Stomach (tissue), 8 donors: ENCODE measurements at regions not wholly inside any gene's neighbourhood (a gene's known extent, or its start where the extent isn't known, plus 50 kb on each side); places are given as distances from the start of the nearest gene placed in this dataset.

Experiments
- DNase-seq, 2 donors: peaks; one replicate each; pipeline versions ENCODE4 v3.0.0 to v3.0.0-alpha.2; 2013 to 2019
- H3K27ac ChIP-seq, 5 donors: fragments of 200-600 bp in 4 of 5; sonication (generic) in 4 of 5; one replicate each; pipeline ENCODE4 v1.5.1; 2013 to 2019; ENCODE audit warnings: mild to moderate bottlenecking in 1 of 5, moderate library complexity in 1 of 5
- H3K27me3 ChIP-seq, 3 donors: fragments of 200-600 bp; sonication (generic); one replicate each; pipeline ENCODE4 v1.5.1; 2017 to 2019; ENCODE audit warnings: mixed run types in 1 of 3
- H3K36me3 ChIP-seq, 4 donors: fragments of 200-600 bp; sonication (generic); 1 replicate in 3 of 4; 2 replicates in 1 of 4; pipeline ENCODE4 v1.5.1; 2016 to 2019
- H3K4me1 ChIP-seq, 4 donors: fragments of 200-600 bp; sonication (generic); one replicate each; pipeline ENCODE4 v1.5.1; 2016 to 2019
- H3K4me3 ChIP-seq, 4 donors: fragments of 200-600 bp; sonication (generic) in 3 of 4; one replicate each; pipeline ENCODE4 v1.5.1; 2016 to 2019; ENCODE audit warnings: mild to moderate bottlenecking in 1 of 4
- H3K9me3 ChIP-seq, 4 donors: fragments of 200-600 bp; sonication (generic); one replicate each; pipeline ENCODE4 v1.5.1; 2016 to 2019
- EP300 ChIP-seq: sonication (generic); formaldehyde crosslinking; IDR thresholded peaks from one replicate; pipeline ENCODE4 v1.6.1; 2017; ENCODE audit warnings: antibody characterized with exemption
- POLR2A ChIP-seq, 4 donors: fragments of 450-650 bp; IDR thresholded peaks; one replicate each; pipeline ENCODE4 v1.6.1; 2016; ENCODE audit warnings: antibody characterized with exemption in 4 of 4, control low read depth in 2 of 4, mild to moderate bottlenecking in 1 of 4, moderate library complexity in 1 of 4
- POLR2AphosphoS5 ChIP-seq, 3 donors: sonication (generic); formaldehyde crosslinking; IDR thresholded peaks; one replicate each; pipeline ENCODE4 v1.6.1; 2016; ENCODE audit warnings: antibody characterized with exemption in 3 of 3
- whole genome bisulfite sequencing, 5 donors: extraction: QIAGEN DNeasy Blood & Tissue Kit in 3 of 5; methylation state at CpG; one replicate each; pipeline versions ENCODE4 v1.1.5 to v1.1.7; 2013 to 2018; 5-methylcytosine and 5-hydroxymethylcytosine counted together
- intact Hi-C: fragments of 100-400 bp; cut with DNase I; formaldehyde crosslinking; loops from one replicate; pipeline ENCODE4 v1.15.1; 2023; ENCODE audit warnings: low total_unique reads
- TF ChIP-seq, protein P1 (sequence below), 7 experiments: fragments of 450-650 bp in 4 of 7; fragments of 200-600 bp in 3 of 7; sonication (generic) in 3 of 7; IDR thresholded peaks; one replicate each; pipeline ENCODE4 v1.5.1; 2016 to 2019; ENCODE audit warnings: antibody characterized with exemption in 7 of 7, control low read depth in 2 of 7, mild to moderate bottlenecking in 1 of 7
- donor health status: healthy with polysubstance abuse.
- donor health status: Bipolar disorder and iron deficiency.
- donor health status: healthy.

DNA sequence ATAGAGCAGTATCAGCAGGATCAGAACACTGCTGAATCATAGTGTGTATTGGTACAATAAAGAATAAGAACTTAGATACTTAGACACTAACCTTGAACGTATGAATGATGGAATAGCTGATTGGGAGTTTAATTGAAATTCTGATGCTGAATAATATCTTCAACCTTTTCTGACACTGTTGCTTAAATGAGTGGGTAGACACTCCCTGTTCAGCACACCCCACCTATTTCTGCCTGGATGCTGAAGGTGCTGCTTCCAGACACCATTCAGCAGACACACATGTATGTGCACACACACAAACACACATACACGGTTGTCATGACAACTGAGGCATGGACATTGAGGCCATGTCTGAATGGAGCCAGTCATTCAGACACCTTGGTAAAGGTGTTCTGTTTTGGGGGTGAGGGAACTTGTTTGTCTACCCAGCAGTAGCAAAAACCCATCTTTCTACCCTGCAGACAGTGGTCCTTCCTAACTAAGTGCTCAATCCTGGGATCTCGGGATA, 54.3 kb downstream of the TMEM215 start:
- TF ChIP-seq, protein P1, sequence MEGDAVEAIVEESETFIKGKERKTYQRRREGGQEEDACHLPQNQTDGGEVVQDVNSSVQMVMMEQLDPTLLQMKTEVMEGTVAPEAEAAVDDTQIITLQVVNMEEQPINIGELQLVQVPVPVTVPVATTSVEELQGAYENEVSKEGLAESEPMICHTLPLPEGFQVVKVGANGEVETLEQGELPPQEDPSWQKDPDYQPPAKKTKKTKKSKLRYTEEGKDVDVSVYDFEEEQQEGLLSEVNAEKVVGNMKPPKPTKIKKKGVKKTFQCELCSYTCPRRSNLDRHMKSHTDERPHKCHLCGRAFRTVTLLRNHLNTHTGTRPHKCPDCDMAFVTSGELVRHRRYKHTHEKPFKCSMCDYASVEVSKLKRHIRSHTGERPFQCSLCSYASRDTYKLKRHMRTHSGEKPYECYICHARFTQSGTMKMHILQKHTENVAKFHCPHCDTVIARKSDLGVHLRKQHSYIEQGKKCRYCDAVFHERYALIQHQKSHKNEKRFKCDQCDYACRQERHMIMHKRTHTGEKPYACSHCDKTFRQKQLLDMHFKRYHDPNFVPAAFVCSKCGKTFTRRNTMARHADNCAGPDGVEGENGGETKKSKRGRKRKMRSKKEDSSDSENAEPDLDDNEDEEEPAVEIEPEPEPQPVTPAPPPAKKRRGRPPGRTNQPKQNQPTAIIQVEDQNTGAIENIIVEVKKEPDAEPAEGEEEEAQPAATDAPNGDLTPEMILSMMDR (IDR thresholded peaks at IDR 0.05), result no peak
- TF ChIP-seq POLR2AphosphoS5 (IDR thresholded peaks at IDR 0.05) (no peak), POLR2A (IDR thresholded peaks at IDR 0.05) (no peak), EP300 (no peak)
- Histone ChIP-seq H3K27me3 (no peaks in the 10 kb centered on the region), H3K9me3 (no peaks in the 10 kb centered on the region), H3K36me3 (no peaks in the 10 kb centered on the region), H3K4me3 (no peak overlapping the region), H3K27ac (no peak overlapping the region), H3K4me1 (no peaks in the 10 kb centered on the region)
- 78 to 83% (median 80%) methylated on average over 3 of the region's 3 CpGs for WGBS, 5 donors
- intact Hi-C loops, result no loop called here
- no peak for DNase-seq

DNA sequence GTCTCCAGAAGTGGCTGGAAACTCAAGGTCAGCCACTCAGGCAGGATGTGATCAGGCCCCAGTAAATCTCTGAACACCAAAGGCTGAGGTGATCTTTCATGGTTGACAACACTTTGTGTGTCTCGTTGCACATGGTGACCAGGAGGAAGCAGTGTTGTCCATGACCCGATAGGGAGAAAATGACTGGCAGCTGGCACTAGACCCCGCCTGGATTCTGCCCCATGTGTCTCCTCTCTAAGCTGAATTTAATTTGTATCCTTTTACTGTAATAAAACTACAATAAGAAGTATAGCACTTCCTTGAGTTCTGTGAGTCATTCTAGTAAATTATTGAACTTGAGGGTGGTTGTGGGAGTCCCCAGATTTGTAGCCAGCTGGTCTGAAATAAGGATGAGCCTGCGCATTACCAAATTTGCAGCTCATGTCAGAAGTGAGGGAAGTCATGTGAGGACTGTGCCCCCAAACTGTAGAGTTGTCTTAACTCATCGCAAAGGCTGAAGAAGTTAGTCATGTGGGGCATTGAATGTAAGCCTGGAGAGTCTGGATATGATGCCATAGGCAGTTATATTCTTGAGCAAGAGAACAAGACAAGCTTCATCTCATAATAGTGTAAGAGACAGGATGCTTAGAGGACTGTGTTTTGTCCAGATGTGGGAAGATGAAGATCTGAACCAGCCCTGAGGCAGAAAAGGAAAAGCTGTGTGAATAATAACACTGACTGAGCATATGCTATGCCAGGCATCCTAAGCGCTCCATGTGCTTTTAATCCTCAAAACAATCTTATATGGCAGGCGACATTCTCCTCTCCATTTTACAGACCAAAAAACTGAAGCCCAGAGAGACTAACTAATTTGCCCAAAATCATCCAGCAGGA, 55.9 kb downstream of the TMEM215 start:
- no peaks in the 10 kb centered on the region for H3K36me3 ChIP-seq
- TF ChIP-seq EP300, result no peak
- no peak for TF ChIP-seq POLR2A (IDR thresholded peaks at IDR 0.05)
- TF ChIP-seq, protein P1 (IDR thresholded peaks at IDR 0.05), result no peak
- no peak for TF ChIP-seq POLR2AphosphoS5 (IDR thresholded peaks at IDR 0.05)
- WGBS, 5 donors, result 83 to 90% (median 84%) methylated on average over 7 of the region's 7 CpGs
- H3K4me3 ChIP-seq, result no peak overlapping the region
- no peak overlapping the region for H3K27ac ChIP-seq
- no peaks in the 10 kb centered on the region for H3K27me3 ChIP-seq
- H3K4me1 ChIP-seq, result no peaks in the 10 kb centered on the region
- intact Hi-C loops, result no loop called here
- no peak for DNase-seq
- no peaks in the 10 kb centered on the region for H3K9me3 ChIP-seq

DNA sequence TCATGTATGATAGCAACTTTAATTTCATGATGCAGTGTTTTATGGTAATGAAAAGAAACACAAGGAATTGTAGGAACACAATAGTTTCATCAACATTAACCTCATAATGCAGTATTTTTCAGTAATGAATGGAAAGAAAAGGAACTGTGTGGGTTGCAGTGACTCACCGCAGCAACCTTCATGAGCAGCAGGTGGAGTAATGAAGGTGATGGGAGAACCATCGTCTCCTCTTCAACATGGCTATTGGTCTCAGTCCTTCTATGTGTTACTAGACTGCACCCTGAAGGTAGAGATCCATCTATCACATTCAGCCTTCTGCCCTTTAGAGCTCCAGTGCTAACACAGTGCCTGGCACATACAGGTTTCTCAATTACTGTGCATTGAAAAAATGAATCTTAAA, 58.0 kb downstream of the TMEM215 start:
- Histone ChIP-seq H3K4me3 (no peak overlapping the region), H3K27me3 (no peaks in the 10 kb centered on the region), H3K27ac (no peak overlapping the region), H3K9me3 (no peaks in the 10 kb centered on the region), H3K4me1 (no peaks in the 10 kb centered on the region), H3K36me3 (no peaks in the 10 kb centered on the region)
- intact Hi-C loops, result no loop called here
- no peak for TF ChIP-seq POLR2A (IDR thresholded peaks at IDR 0.05)
- no peak for TF ChIP-seq POLR2AphosphoS5 (IDR thresholded peaks at IDR 0.05)
- no peak for TF ChIP-seq EP300
- TF ChIP-seq, protein P1 (IDR thresholded peaks at IDR 0.05), result no peak
- 58 to 74% (median 68%) methylated on average over 2 of the region's 2 CpGs for WGBS, 5 donors
- DNase-seq, result no peak

DNA sequence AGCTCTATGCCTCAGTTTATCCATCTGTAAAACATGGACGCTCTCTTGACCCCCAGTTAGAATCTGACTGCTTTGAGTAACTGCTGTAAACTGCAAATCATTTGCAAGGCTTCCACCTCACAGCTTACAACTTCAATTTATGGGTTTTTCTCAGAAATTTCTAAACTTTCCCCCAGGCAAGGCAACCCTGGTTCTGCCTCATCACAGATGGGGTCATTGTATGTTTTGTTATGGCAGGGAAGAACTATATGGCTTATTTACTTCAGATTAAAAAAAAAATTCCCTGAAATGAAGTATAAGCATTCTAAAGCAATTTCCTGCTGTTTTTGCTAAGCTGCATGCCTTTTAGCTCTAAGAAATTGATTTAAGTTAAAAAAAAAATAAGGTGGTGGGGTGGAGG, 60.0 kb downstream of the TMEM215 start:
- DNase-seq, result no peak
- no peaks in the 10 kb centered on the region for H3K4me1 ChIP-seq
- no peaks in the 10 kb centered on the region for H3K9me3 ChIP-seq
- no peak overlapping the region for H3K4me3 ChIP-seq
- no peaks in the 10 kb centered on the region for H3K27me3 ChIP-seq
- intact Hi-C loops, result no loop called here
- H3K36me3 ChIP-seq, result no peaks in the 10 kb centered on the region
- H3K27ac ChIP-seq, result no peak overlapping the region
- TF ChIP-seq EP300 (no peak), POLR2A (IDR thresholded peaks at IDR 0.05) (no peak), POLR2AphosphoS5 (IDR thresholded peaks at IDR 0.05) (no peak)
- TF ChIP-seq, protein P1 (IDR thresholded peaks at IDR 0.05), result no peak
- WGBS, 5 donors, result 57 to 88% (median 86%) methylated on average over 1 of the region's 1 CpG
